A549 (cell line): ENCODE measurements at regions not wholly inside any gene's neighbourhood (a gene's known extent, or its start where the extent isn't known, plus 50 kb on each side); places are given as distances from the start of the nearest gene placed in this dataset.

Source experiments
- CHD2 ChIP-seq: fragments of 150-350 bp; IDR thresholded peaks from 2 replicates; pipeline ENCODE4 v1.6.1; 2014; ENCODE audit warnings: low read length; ENCODE audit not compliant: partially characterized antibody
- CTCF ChIP-seq: fragments of >200 bp; sonication (Bioruptor Twin); formaldehyde crosslinking; IDR thresholded peaks from 3 replicates; pipeline ENCODE4 v1.5.1; 2016
- ESRRA ChIP-seq: fragments of 150-350 bp; IDR thresholded peaks from 2 replicates; pipeline ENCODE4 v1.6.1; 2014; ENCODE audit warnings: mild to moderate bottlenecking, low read length, borderline replicate concordance
- JUN ChIP-seq, 2 experiments: fragments of >200 bp; sonication (Bioruptor Twin); formaldehyde crosslinking; IDR thresholded peaks; 2 replicates in 1 of 2; 3 replicates in 1 of 2; pipeline ENCODE4 v1.6.1; 2016 to 2017
- JUNB ChIP-seq: fragments of >200 bp; sonication (Bioruptor Twin); formaldehyde crosslinking; IDR thresholded peaks from 2 replicates; pipeline ENCODE4 v1.6.1; 2016
- MAX ChIP-seq: IDR thresholded peaks from 2 replicates; pipeline ENCODE4 v1.6.1; 2012
- MAZ ChIP-seq: fragments of 150-350 bp; IDR thresholded peaks from 2 replicates; pipeline ENCODE4 v1.6.1; 2014; ENCODE audit warnings: antibody characterized with exemption, low read depth, low read length, borderline replicate concordance
- PHF8 ChIP-seq: fragments of 200-600 bp; sonication (generic); IDR thresholded peaks from 2 replicates; pipeline ENCODE4 v1.6.1; 2016; ENCODE audit warnings: low read depth, mild to moderate bottlenecking, antibody characterized with exemption, moderate library complexity, borderline replicate concordance
- POLR2A ChIP-seq: IDR thresholded peaks from 2 replicates; pipeline ENCODE4 v1.6.1; 2012; ENCODE audit warnings: mild to moderate bottlenecking, low read length
- RAD21 ChIP-seq, 2 experiments: fragments of >200 bp in 1 of 2; sonication (Bioruptor Twin) in 1 of 2; formaldehyde crosslinking in 1 of 2; IDR thresholded peaks in 1 of 2; conservative IDR thresholded peaks in 1 of 2; 2 replicates in 1 of 2; 3 replicates in 1 of 2; pipeline ENCODE4 v1.6.1; 2012 to 2018; ENCODE audit warnings: inconsistent platforms in 1 of 2

DNA sequence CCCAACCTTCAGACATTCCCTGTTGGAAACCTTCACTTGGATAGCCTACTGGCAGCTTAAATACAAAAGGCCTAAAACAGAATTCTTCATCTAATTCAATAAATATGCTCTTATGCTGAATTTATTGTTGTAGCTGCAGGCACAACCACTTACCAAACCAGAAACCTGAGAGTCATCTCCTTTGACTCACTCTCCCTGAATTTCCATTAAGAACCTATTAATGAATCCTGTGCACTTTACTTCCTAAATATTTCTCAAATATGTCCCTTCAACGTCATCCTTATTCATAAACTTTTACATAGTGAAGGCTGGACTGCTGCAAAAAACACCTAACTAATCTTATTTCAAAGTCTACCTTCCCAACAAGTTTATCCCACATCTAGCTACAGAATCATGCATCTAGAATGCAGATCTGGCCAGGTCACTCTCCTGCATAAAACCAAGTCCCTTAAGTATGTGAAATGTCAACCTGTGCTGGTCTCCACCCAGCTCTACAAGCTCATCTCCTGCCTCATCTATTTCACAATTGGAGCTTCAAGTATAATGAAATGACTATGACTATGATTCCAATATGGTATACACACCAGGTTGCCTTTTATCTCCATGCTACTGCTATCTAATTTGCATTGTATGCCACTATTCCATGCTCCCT, 354.2 kb downstream of the ZEB2 start:
- TF ChIP-seq CTCF = no peak
- TF ChIP-seq MAZ = no peak
- TF ChIP-seq RAD21 (conservative IDR thresholded peaks at IDR 0.05 in 1 of 2, IDR thresholded peaks at IDR 0.05 in 1 of 2) = no peak
- TF ChIP-seq PHF8 = no peak
- no peak for TF ChIP-seq JUN (IDR thresholded peaks at IDR 0.05)
- no peak for TF ChIP-seq ESRRA
- TF ChIP-seq POLR2A = no peak
- TF ChIP-seq JUNB = no peak
- TF ChIP-seq CHD2 = no peak
- TF ChIP-seq MAX = no peak
